Parathyroid adenoma (tissue), 2 donors: ENCODE measurements at regions not wholly inside any gene's neighbourhood (a gene's known extent, or its start where the extent isn't known, plus 50 kb on each side); places are given as distances from the start of the nearest gene placed in this dataset.

Source experiments
- H2AFZ ChIP-seq: fragments of 300-600 bp; sonication (generic); one replicate; pipeline ENCODE4 v1.7.0; 2017; ENCODE audit warnings: antibody characterized with exemption, mild to moderate bottlenecking
- H3K27ac ChIP-seq: fragments of 300-600 bp; sonication (generic); one replicate; pipeline ENCODE4 v1.7.0; 2017
- H3K27me3 ChIP-seq: fragments of 300-600 bp; sonication (generic); one replicate; pipeline ENCODE4 v1.7.0; 2017; ENCODE audit warnings: low read length; ENCODE audit not compliant: control insufficient read depth, insufficient read depth
- H3K36me3 ChIP-seq: fragments of 300-600 bp; sonication (generic); one replicate; pipeline ENCODE4 v1.7.0; 2017; ENCODE audit warnings: low read length; ENCODE audit not compliant: control insufficient read depth, insufficient read depth
- H3K4me1 ChIP-seq: fragments of 300-600 bp; sonication (generic); one replicate; pipeline ENCODE4 v1.7.0; 2017; ENCODE audit warnings: control low read depth
- H3K4me2 ChIP-seq: fragments of 300-600 bp; sonication (generic); one replicate; pipeline ENCODE4 v1.7.0; 2017; ENCODE audit warnings: low read length
- H3K4me3 ChIP-seq: fragments of 300-600 bp; sonication (generic); one replicate; pipeline ENCODE4 v1.7.0; 2017; ENCODE audit warnings: low read depth, low read length
- H3K79me2 ChIP-seq: fragments of 300-600 bp; sonication (generic); one replicate; pipeline ENCODE4 v1.7.0; 2017; ENCODE audit warnings: control low read depth
- H3K9ac ChIP-seq: fragments of 300-600 bp; sonication (generic); one replicate; pipeline ENCODE4 v1.7.0; 2017; ENCODE audit warnings: mild to moderate bottlenecking
- H3K9me3 ChIP-seq: fragments of 300-600 bp; sonication (generic); one replicate; pipeline ENCODE4 v1.7.0; 2017; ENCODE audit warnings: low read length; ENCODE audit not compliant: control insufficient read depth
- CTCF ChIP-seq: fragments of 300-600 bp; sonication (generic); IDR thresholded peaks from one replicate; pipeline ENCODE4 v1.7.0; 2017; ENCODE audit warnings: antibody characterized with exemption, mild to moderate bottlenecking
- donor health status: primary hyperparathyroidism.

GRCh38 chr15:85847031-85847430, 52.3 kb upstream of the KLHL25 start:
- no peak overlapping the region for H2AFZ ChIP-seq
- H3K4me1 ChIP-seq = no peaks in the 10 kb centered on the region
- no peaks in the 10 kb centered on the region for H3K9me3 ChIP-seq
- H3K4me2 ChIP-seq = no peak overlapping the region
- TF ChIP-seq CTCF = no peak
- no peak overlapping the region for H3K27ac ChIP-seq
- H3K4me3 ChIP-seq = no peak overlapping the region
- no peaks in the 10 kb centered on the region for H3K36me3 ChIP-seq
- H3K27me3 ChIP-seq = no peaks in the 10 kb centered on the region
- H3K79me2 ChIP-seq = no peaks in the 10 kb centered on the region
- no peak overlapping the region for H3K9ac ChIP-seq

DNA sequence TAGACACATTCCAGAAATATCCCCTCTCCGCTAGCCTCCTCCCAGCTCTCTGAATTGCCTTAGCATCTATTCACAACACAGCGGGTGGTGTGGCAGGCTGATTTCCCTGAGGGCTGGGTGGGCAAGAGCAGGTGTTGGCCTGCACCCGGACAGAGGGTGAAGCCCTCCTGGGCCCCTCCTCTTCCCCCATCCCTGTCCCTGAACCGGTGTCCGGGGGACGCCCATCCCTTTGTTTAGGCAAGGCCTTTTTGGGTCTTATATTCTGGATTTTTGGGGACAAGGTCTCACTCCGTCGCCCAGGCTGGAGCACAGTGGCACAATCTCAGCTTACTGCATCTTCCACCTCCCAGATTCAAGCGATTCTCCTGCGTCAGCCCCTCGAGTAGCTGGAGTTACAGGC, 55.2 kb upstream of the KLHL25 start:
- no peaks in the 10 kb centered on the region for H3K36me3 ChIP-seq
- no peak overlapping the region for H3K4me2 ChIP-seq
- H3K4me1 ChIP-seq = no peaks in the 10 kb centered on the region
- H3K9ac ChIP-seq = no peak overlapping the region
- H3K27me3 ChIP-seq = no peaks in the 10 kb centered on the region
- H3K4me3 ChIP-seq = no peak overlapping the region
- no peaks in the 10 kb centered on the region for H3K79me2 ChIP-seq
- H3K27ac ChIP-seq = no peak overlapping the region
- no peak for TF ChIP-seq CTCF
- H2AFZ ChIP-seq = no peak overlapping the region
- no peaks in the 10 kb centered on the region for H3K9me3 ChIP-seq

DNA sequence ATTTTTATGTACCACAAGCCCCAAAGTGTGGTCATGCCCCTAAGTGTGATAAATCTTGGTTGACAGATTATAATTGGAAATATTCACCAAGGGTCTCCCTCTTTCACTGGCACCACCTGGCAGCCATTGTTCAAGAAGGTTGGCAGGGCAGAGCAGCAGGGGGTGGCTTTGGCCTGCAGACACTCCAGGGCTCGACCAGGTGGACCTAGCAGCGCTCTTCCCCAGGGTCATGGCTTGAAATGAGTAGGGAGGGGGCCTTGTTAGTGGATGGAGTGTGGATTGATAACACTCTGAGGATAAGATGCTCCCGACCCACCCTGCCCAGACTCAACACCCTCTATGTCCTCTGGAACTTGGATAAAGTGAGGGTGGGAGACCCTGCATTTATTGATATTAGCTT, 58.2 kb upstream of the KLHL25 start:
- H3K27ac ChIP-seq = no peak overlapping the region
- H3K4me3 ChIP-seq = no peak overlapping the region
- no peak for TF ChIP-seq CTCF
- no peak overlapping the region for H2AFZ ChIP-seq
- no peaks in the 10 kb centered on the region for H3K36me3 ChIP-seq
- no peaks in the 10 kb centered on the region for H3K79me2 ChIP-seq
- no peaks in the 10 kb centered on the region for H3K27me3 ChIP-seq
- no peaks in the 10 kb centered on the region for H3K4me1 ChIP-seq
- no peak overlapping the region for H3K4me2 ChIP-seq
- no peaks in the 10 kb centered on the region for H3K9me3 ChIP-seq
- no peak overlapping the region for H3K9ac ChIP-seq

GRCh38 chr15:85854345-85855097, 59.8 kb upstream of the KLHL25 start:
- no peak overlapping the region for H3K9ac ChIP-seq
- no peak overlapping the region for H3K4me3 ChIP-seq
- peak; percentile 64 for TF ChIP-seq CTCF
- H3K4me1 ChIP-seq = no peaks in the 10 kb centered on the region
- no peak overlapping the region for H3K4me2 ChIP-seq
- no peaks in the 10 kb centered on the region for H3K79me2 ChIP-seq
- no peak overlapping the region for H3K27ac ChIP-seq
- H3K27me3 ChIP-seq = no peaks in the 10 kb centered on the region
- H2AFZ ChIP-seq = no peak overlapping the region
- no peaks in the 10 kb centered on the region for H3K36me3 ChIP-seq
- H3K9me3 ChIP-seq = no peaks in the 10 kb centered on the region
